ENCODE measurements at regions not wholly inside any gene's neighbourhood (a gene's known extent, or its start where the extent isn't known, plus 50 kb on each side); places are given as distances from the start of the nearest gene placed in this dataset.

- H3K79me2 ChIP-seq (ENCODE audit: control insufficient read depth, low read length): no peaks in the 10 kb centered on the region
- H3K36me3 ChIP-seq (ENCODE audit: control insufficient read depth, low read length): no peaks in the 10 kb centered on the region
- no peak overlapping the region for H3K4me2 ChIP-seq (ENCODE audit: low read length)
- H3F3A ChIP-seq (ENCODE audit: control insufficient read depth, insufficient read depth): no peaks in the 10 kb centered on the region
- H3K9me3 ChIP-seq (ENCODE audit: control insufficient read depth, insufficient read depth, low read length): no peaks in the 10 kb centered on the region
- H3K27me3 ChIP-seq (ENCODE audit: control insufficient read depth, low read length): no peaks in the 10 kb centered on the region
- no peaks in the 10 kb centered on the region for H4K20me1 ChIP-seq (ENCODE audit: control insufficient read depth, insufficient read depth, low read depth, low read length)
- H3K4me1 ChIP-seq (ENCODE audit: control insufficient read depth, low read length): no peaks in the 10 kb centered on the region
- H3K9me2 ChIP-seq (replicated peaks; ENCODE audit: control insufficient read depth, low read length): no peaks in the 10 kb centered on the region
- H3K4me3 ChIP-seq (ENCODE audit: low read length): no peak overlapping the region
- TF ChIP-seq EZH2phosphoT487 (IDR thresholded peaks at IDR 0.05; ENCODE audit: borderline replicate concordance, low read length) (no peak), CTCF (IDR thresholded peaks at IDR 0.05; ENCODE audit: low read depth, low read length, poor library complexity, severe bottlenecking) (no peak)
- no peak overlapping the region for H3K27ac ChIP-seq (ENCODE audit: low read depth, low read length)
These were observed 1000.2 kb upstream of the ATXN8OS start for GRCh38 chr13:69107436-69107835.

GRCh38 chr13:69101841-69102240 is 1005.8 kb upstream of the ATXN8OS start:
- no peaks in the 10 kb centered on the region for H3K4me1 ChIP-seq (ENCODE audit: control insufficient read depth, low read length)
- H4K20me1 ChIP-seq (ENCODE audit: control insufficient read depth, insufficient read depth, low read depth, low read length): no peaks in the 10 kb centered on the region

GRCh38 chr13:69094485-69094884 is 1013.1 kb upstream of the ATXN8OS start:
- Histone ChIP-seq H3K4me3 (ENCODE audit: low read length) (no peak overlapping the region), H3K79me2 (ENCODE audit: control insufficient read depth, low read length) (no peaks in the 10 kb centered on the region), H3K27ac (ENCODE audit: low read depth, low read length) (no peak overlapping the region), H3K36me3 (ENCODE audit: control insufficient read depth, low read length) (no peaks in the 10 kb centered on the region), H3K27me3 (ENCODE audit: control insufficient read depth, low read length) (no peaks in the 10 kb centered on the region), H3K9me3 (ENCODE audit: control insufficient read depth, insufficient read depth, low read length) (no peaks in the 10 kb centered on the region), H3K4me2 (ENCODE audit: low read length) (no peak overlapping the region), H3K9me2 (replicated peaks; ENCODE audit: control insufficient read depth, low read length) (no peaks in the 10 kb centered on the region), H4K20me1 (ENCODE audit: control insufficient read depth, insufficient read depth, low read depth, low read length) (no peaks in the 10 kb centered on the region), H3F3A (ENCODE audit: control insufficient read depth, insufficient read depth) (no peaks in the 10 kb centered on the region), H3K4me1 (ENCODE audit: control insufficient read depth, low read length) (no peaks in the 10 kb centered on the region)
- TF ChIP-seq CTCF (IDR thresholded peaks at IDR 0.05; ENCODE audit: low read depth, low read length, poor library complexity, severe bottlenecking): no peak
- TF ChIP-seq EZH2phosphoT487 (IDR thresholded peaks at IDR 0.05; ENCODE audit: borderline replicate concordance, low read length): no peak

More at GRCh38 chr13:69101841-69102240, 1005.8 kb upstream of the ATXN8OS start:
- Histone ChIP-seq H3K27me3 (ENCODE audit: control insufficient read depth, low read length) (no peaks in the 10 kb centered on the region), H3K36me3 (ENCODE audit: control insufficient read depth, low read length) (no peaks in the 10 kb centered on the region), H3K4me2 (ENCODE audit: low read length) (no peak overlapping the region), H3K4me3 (ENCODE audit: low read length) (no peak overlapping the region), H3K9me3 (ENCODE audit: control insufficient read depth, insufficient read depth, low read length) (no peaks in the 10 kb centered on the region), H3K27ac (ENCODE audit: low read depth, low read length) (no peak overlapping the region), H3K9me2 (replicated peaks; ENCODE audit: control insufficient read depth, low read length) (no peaks in the 10 kb centered on the region), H3F3A (ENCODE audit: control insufficient read depth, insufficient read depth) (no peaks in the 10 kb centered on the region), H3K79me2 (ENCODE audit: control insufficient read depth, low read length) (no peaks in the 10 kb centered on the region)
- TF ChIP-seq CTCF (IDR thresholded peaks at IDR 0.05; ENCODE audit: low read depth, low read length, poor library complexity, severe bottlenecking) (no peak), EZH2phosphoT487 (IDR thresholded peaks at IDR 0.05; ENCODE audit: borderline replicate concordance, low read length) (no peak)

Data from DOHH2 (cell line).